ENCODE measurements at regions not wholly inside any gene's neighbourhood (a gene's known extent, or its start where the extent isn't known, plus 50 kb on each side); places are given as distances from the start of the nearest gene placed in this dataset.

DNA sequence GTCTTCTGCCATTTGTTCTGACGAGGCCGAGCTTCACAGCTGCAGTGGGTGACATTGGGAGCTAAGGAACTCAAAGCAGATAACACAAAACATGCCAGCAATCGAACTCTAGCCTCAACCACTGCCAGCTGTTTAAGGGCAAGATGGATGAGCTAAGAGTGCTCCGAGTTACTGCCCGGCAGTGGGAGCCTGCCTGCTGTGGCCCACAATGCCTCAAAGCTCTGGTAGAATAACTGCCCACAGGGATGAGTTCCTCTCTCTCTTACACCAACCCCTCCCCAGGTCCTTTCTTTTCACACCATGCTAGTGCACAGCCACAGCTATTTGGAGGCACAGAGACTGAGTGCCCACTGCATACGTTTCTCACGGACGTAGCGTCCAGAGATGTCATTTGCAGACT is 330.5 kb downstream of the FGF9 start:
- peaks cover 6% of the 10 kb centered on the region for H3K27me3 Mint-ChIP-seq (ENCODE audit: insufficient read depth, low read depth, poor library complexity)
- H3K79me2 ChIP-seq (replicated peaks; ENCODE audit: insufficient read depth), result no peaks in the 10 kb centered on the region
- no peaks in the 10 kb centered on the region for H3K36me3 ChIP-seq (ENCODE audit: insufficient read depth)
- H3K9me2 ChIP-seq (ENCODE audit: insufficient read depth), result no peaks in the 10 kb centered on the region
- no peaks in the 10 kb centered on the region for H3F3A ChIP-seq (replicated peaks; ENCODE audit: low read depth)
- no peak overlapping the region for H3K4me3 Mint-ChIP-seq
- H3K27me3 ChIP-seq (ENCODE audit: insufficient read depth), result no peaks in the 10 kb centered on the region
- no peak for TF ChIP-seq ZNF331 (CRISPR knock-in tag; IDR thresholded peaks at IDR 0.05; ENCODE audit: low read depth)
- TF ChIP-seq NANOG (IDR thresholded peaks at IDR 0.05; ENCODE audit: borderline replicate concordance), result no peak
- no peak for TF ChIP-seq POLR2AphosphoS5 (IDR thresholded peaks at IDR 0.05; ENCODE audit: low read depth)
- TF ChIP-seq ETS1 (IDR thresholded peaks at IDR 0.05), result no peak
- no peak overlapping the region for H3K4me2 ChIP-seq
- no peaks in the 10 kb centered on the region; the same call in 2 of the 3 replicates for H3K9me3 Mint-ChIP-seq
- DNase-seq (ENCODE audit: low spot score), result no peak
- H3K27ac Mint-ChIP-seq, result no peak overlapping the region
- H3K36me3 Mint-ChIP-seq (ENCODE audit: low read depth), result no peaks in the 10 kb centered on the region; the same call in 2 of the 3 replicates
- H3K27ac ChIP-seq (ENCODE audit: low read depth), result no peak overlapping the region
- no peak for ATAC-seq
- H3K4me1 ChIP-seq (ENCODE audit: insufficient read depth), result no peaks in the 10 kb centered on the region
- no peaks in the 10 kb centered on the region; the same call in 2 of the 3 replicates for H3K4me1 Mint-ChIP-seq
- H3K4me3 ChIP-seq, result no peak overlapping the region
- no peak overlapping the region for H2AFZ ChIP-seq
- no peaks in the 10 kb centered on the region for H4K20me1 ChIP-seq (replicated peaks; ENCODE audit: insufficient read depth)

- Mint-ChIP-seq H3K27me3 (ENCODE audit: insufficient read depth, low read depth, poor library complexity) (peaks cover 6% of the 10 kb centered on the region), H3K4me1 (no peaks in the 10 kb centered on the region; the same call in 2 of the 3 replicates), H3K9me3 (peaks cover under 1% of the 10 kb centered on the region; the same call in 2 of the 3 replicates), H3K4me3 (no peak overlapping the region), H3K36me3 (ENCODE audit: low read depth) (no peaks in the 10 kb centered on the region; the same call in 2 of the 3 replicates), H3K27ac (no peak overlapping the region)
- no peak for DNase-seq (ENCODE audit: low spot score)
- H4K20me1 ChIP-seq (replicated peaks; ENCODE audit: insufficient read depth), result no peaks in the 10 kb centered on the region
- H2AFZ ChIP-seq, result peak overlapping the region; percentile 56; the same call in 1 of the 2 replicates
- H3K4me2 ChIP-seq, result no peak overlapping the region
- no peak overlapping the region for H3K4me3 ChIP-seq
- H3K9me2 ChIP-seq (ENCODE audit: insufficient read depth), result 0 out of 2 replicates have a peak, but pooled peaks cover 4% of the 10 kb centered on the region
- no peaks in the 10 kb centered on the region for H3F3A ChIP-seq (replicated peaks; ENCODE audit: low read depth)
- no peak overlapping the region for H3K27ac ChIP-seq (ENCODE audit: low read depth)
- no peaks in the 10 kb centered on the region for H3K36me3 ChIP-seq (ENCODE audit: insufficient read depth)
- H3K4me1 ChIP-seq (ENCODE audit: insufficient read depth), result no peaks in the 10 kb centered on the region
- no peak for ATAC-seq
- H3K27me3 ChIP-seq (ENCODE audit: insufficient read depth), result no peaks in the 10 kb centered on the region
- no peaks in the 10 kb centered on the region for H3K79me2 ChIP-seq (replicated peaks; ENCODE audit: insufficient read depth)
- TF ChIP-seq ZNF331 (CRISPR knock-in tag; IDR thresholded peaks at IDR 0.05; ENCODE audit: low read depth) (no peak), NANOG (IDR thresholded peaks at IDR 0.05; ENCODE audit: borderline replicate concordance) (no peak), ZNF462 (CRISPR knock-in tag; IDR thresholded peaks at IDR 0.05) (no peak), ZNF114 (CRISPR knock-in tag; IDR thresholded peaks at IDR 0.05) (no peak), CTCF (conservative IDR thresholded peaks at IDR 0.05; ENCODE audit: low read depth in 2 of 2) (no peak), STAT1 (IDR thresholded peaks at IDR 0.05; ENCODE audit: unreplicated experiment) (no peak), ETS1 (IDR thresholded peaks at IDR 0.05) (no peak), EZH2phosphoT487 (IDR thresholded peaks at IDR 0.05; ENCODE audit: unreplicated experiment) (no peak)
Observed at GRCh38 chr13:22002893-22003292, 332.0 kb downstream of the FGF9 start.

All from GM23338 (cell line).